AG20443 (cell line): ENCODE measurements at regions not wholly inside any gene's neighbourhood (a gene's known extent, or its start where the extent isn't known, plus 50 kb on each side); places are given as distances from the start of the nearest gene placed in this dataset.

Experiments used
- DNase-seq: peaks from one replicate; pipeline ENCODE4 v3.0.0; 2012; ENCODE audit warnings: low spot score, mixed read lengths

GRCh38 chr20:20938131-20938530, 168.0 kb downstream of the LINC00237 start:
- DNase-seq = no peak

- no peak for DNase-seq
These were observed 172.8 kb downstream of the LINC00237 start for GRCh38 chr20:20933142-20933958.

GRCh38 chr20:20932156-20932555, 174.0 kb downstream of the LINC00237 start:
- no peak for DNase-seq

GRCh38 chr20:20931632-20932031, 174.5 kb downstream of the LINC00237 start:
- DNase-seq = no peak

- DNase-seq = no peak
These were observed 175.1 kb downstream of the LINC00237 start for GRCh38 chr20:20931024-20931423.

GRCh38 chr20:20930500-20930899, 175.7 kb downstream of the LINC00237 start:
- DNase-seq = no peak

GRCh38 chr20:20929341-20929740, 176.8 kb downstream of the LINC00237 start:
- DNase-seq = no peak

GRCh38 chr20:20926222-20926905, 179.8 kb downstream of the LINC00237 start:
- no peak for DNase-seq

- DNase-seq = no peak
These were observed 185.7 kb downstream of the LINC00237 start for GRCh38 chr20:20920433-20920832.

- no peak for DNase-seq
These were observed 190.3 kb downstream of the LINC00237 start for GRCh38 chr20:20915844-20916243.

- DNase-seq = no peak
These were observed 192.0 kb upstream of the RALGAPA2 start for GRCh38 chr20:20904501-20904831.

GRCh38 chr20:20903773-20904500, 191.5 kb upstream of the RALGAPA2 start:
- no peak for DNase-seq

GRCh38 chr20:20897922-20898321, 185.5 kb upstream of the RALGAPA2 start:
- no peak for DNase-seq

- no peak for DNase-seq
These were observed 184.7 kb upstream of the RALGAPA2 start for GRCh38 chr20:20897145-20897544.

- no peak for DNase-seq
These were observed 184.2 kb upstream of the RALGAPA2 start for GRCh38 chr20:20896606-20897005.

GRCh38 chr20:20895537-20895936, 183.1 kb upstream of the RALGAPA2 start:
- DNase-seq = no peak

- DNase-seq = no peak
These were observed 182.3 kb upstream of the RALGAPA2 start for GRCh38 chr20:20894753-20895152.

GRCh38 chr20:20894280-20894679, 181.8 kb upstream of the RALGAPA2 start:
- no peak for DNase-seq

GRCh38 chr20:20892328-20892727, 179.9 kb upstream of the RALGAPA2 start:
- no peak for DNase-seq

GRCh38 chr20:20890751-20891150, 178.3 kb upstream of the RALGAPA2 start:
- no peak for DNase-seq

GRCh38 chr20:20888936-20889335, 176.5 kb upstream of the RALGAPA2 start:
- no peak for DNase-seq

GRCh38 chr20:20888266-20888656, 175.8 kb upstream of the RALGAPA2 start:
- DNase-seq = no peak
